Lung (tissue), 11 donors: ENCODE measurements at regions not wholly inside any gene's neighbourhood (a gene's known extent, or its start where the extent isn't known, plus 50 kb on each side); places are given as distances from the start of the nearest gene placed in this dataset.

Source experiments
- ATAC-seq: fragments of 200-7000 bp; cut with Tn5 transposase; one replicate; pipeline ENCODE4 v1.9.1; 2020; ENCODE audit warnings: moderate number of reproducible peaks; ENCODE audit not compliant: insufficient read depth, low FRiP score
- DNase-seq, 3 donors: peaks; one replicate each; pipeline ENCODE4 v3.0.0-alpha.2; 2013 to 2017
- H3K27ac ChIP-seq, 2 donors: one replicate each; pipeline ENCODE4 v1.5.1; 2013; ENCODE audit warnings: mild to moderate bottlenecking in 2 of 2, moderate library complexity in 2 of 2, control low read depth in 1 of 2, inconsistent platforms in 1 of 2, low read depth in 1 of 2, low read length in 1 of 2
- H3K27me3 ChIP-seq, 3 donors: one replicate each; pipeline ENCODE4 v1.5.1; 2013; ENCODE audit warnings: low read length in 2 of 3; ENCODE audit not compliant: control insufficient read depth in 3 of 3, insufficient read depth in 3 of 3
- H3K36me3 ChIP-seq, 4 donors: one replicate each; pipeline ENCODE4 v1.5.1; 2013; ENCODE audit warnings: low read length in 4 of 4, mild to moderate bottlenecking in 1 of 4, moderate library complexity in 1 of 4; ENCODE audit not compliant: control insufficient read depth in 4 of 4, insufficient read depth in 4 of 4
- H3K4me1 ChIP-seq, 5 donors: one replicate each; pipeline ENCODE4 v1.5.1; 2013; ENCODE audit warnings: low read length in 5 of 5, mild to moderate bottlenecking in 2 of 5, moderate library complexity in 1 of 5; ENCODE audit not compliant: control insufficient read depth in 5 of 5, insufficient read depth in 5 of 5
- H3K4me3 ChIP-seq: one replicate; pipeline ENCODE4 v1.5.1; 2013; ENCODE audit warnings: mild to moderate bottlenecking, control low read depth, moderate library complexity
- H3K9ac ChIP-seq, 2 donors: one replicate each; pipeline ENCODE4 v1.5.1; 2013; ENCODE audit warnings: low read length in 2 of 2, control low read depth in 1 of 2; ENCODE audit not compliant: insufficient read depth in 1 of 2
- H3K9me3 ChIP-seq, 4 donors: one replicate each; pipeline ENCODE4 v1.5.1; 2013; ENCODE audit warnings: low read length in 3 of 4, mild to moderate bottlenecking in 1 of 4, moderate library complexity in 1 of 4; ENCODE audit not compliant: control insufficient read depth in 4 of 4, insufficient read depth in 3 of 4
- WGBS, 2 donors: extraction: QIAGEN DNeasy Blood & Tissue Kit; methylation state at CpG; one replicate each; pipeline ENCODE4 v1.1.7; 2013; 5-methylcytosine and 5-hydroxymethylcytosine counted together
- TF ChIP-seq, protein P1 (sequence below): IDR thresholded peaks from 2 replicates; pipeline ENCODE4 v1.5.1; 2012; ENCODE audit warnings: mild to moderate bottlenecking; ENCODE audit errors: control extremely low read depth, extremely low read depth
- donor health status: control.
- donor health status: control.
- donor health status: Bipolar disorder and iron deficiency.
- donor health status: healthy.
- donor health status: DM: yes; HTN: yes; CAD: no.

DNA sequence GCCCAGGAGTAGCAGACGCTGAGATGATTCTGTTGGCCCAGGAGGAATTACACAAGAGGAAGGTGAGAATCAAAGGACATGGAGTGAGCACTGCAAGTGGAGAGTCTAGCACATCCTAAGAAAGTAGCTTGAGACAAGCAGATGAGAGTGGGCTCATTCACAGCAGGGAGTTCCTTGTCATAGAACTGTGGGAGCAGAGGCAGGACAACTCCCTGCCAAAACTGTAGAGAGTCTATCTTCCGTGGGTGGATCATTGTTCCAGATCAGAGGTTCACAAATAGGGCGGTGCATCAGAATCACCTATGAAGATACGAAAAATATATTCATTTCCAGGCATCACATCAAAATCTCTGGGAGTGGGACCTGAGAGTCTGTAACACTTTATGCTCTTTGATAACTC lies 288.9 kb upstream of the C16orf82 start:
- ATAC-seq = no peak
- H3K27me3 ChIP-seq = no peaks in the 10 kb centered on the region
- H3K9me3 ChIP-seq = peaks cover 0 to 4% (median 0%) of the 10 kb centered on the region in 4 donors
- WGBS, 2 donors = 82 to 92% methylated on average over 4 of the region's 4 CpGs
- no peaks in the 10 kb centered on the region for H3K36me3 ChIP-seq
- no peaks in the 10 kb centered on the region for H3K4me1 ChIP-seq
- no peak overlapping the region for H3K9ac ChIP-seq
- no peak for DNase-seq
- no peak overlapping the region for H3K4me3 ChIP-seq
- TF ChIP-seq, protein P1, sequence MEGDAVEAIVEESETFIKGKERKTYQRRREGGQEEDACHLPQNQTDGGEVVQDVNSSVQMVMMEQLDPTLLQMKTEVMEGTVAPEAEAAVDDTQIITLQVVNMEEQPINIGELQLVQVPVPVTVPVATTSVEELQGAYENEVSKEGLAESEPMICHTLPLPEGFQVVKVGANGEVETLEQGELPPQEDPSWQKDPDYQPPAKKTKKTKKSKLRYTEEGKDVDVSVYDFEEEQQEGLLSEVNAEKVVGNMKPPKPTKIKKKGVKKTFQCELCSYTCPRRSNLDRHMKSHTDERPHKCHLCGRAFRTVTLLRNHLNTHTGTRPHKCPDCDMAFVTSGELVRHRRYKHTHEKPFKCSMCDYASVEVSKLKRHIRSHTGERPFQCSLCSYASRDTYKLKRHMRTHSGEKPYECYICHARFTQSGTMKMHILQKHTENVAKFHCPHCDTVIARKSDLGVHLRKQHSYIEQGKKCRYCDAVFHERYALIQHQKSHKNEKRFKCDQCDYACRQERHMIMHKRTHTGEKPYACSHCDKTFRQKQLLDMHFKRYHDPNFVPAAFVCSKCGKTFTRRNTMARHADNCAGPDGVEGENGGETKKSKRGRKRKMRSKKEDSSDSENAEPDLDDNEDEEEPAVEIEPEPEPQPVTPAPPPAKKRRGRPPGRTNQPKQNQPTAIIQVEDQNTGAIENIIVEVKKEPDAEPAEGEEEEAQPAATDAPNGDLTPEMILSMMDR = no peak
- no peak overlapping the region for H3K27ac ChIP-seq

DNA sequence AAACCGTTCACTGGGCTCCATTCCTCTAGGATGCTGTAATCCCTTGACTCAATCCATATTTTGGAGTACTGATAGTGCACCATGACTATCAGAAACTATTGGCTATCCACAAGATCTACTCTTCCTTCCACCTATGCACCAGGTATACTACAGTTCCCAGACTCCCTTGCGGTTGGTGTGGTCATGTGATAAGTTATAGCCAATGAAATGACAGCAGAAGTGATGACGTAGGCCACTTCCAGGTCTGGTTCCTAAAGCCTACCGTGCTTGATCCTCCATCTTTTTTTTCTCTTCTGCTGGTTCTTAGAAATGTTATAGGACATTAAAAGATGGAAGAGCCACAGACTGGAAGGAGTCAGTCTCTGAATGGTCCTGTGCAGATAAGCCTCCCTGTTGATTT lies 278.8 kb upstream of the C16orf82 start:
- TF ChIP-seq, protein P1 = no peak
- H3K9me3 ChIP-seq = no peaks in the 10 kb centered on the region
- H3K36me3 ChIP-seq = no peaks in the 10 kb centered on the region
- H3K9ac ChIP-seq = no peak overlapping the region
- H3K4me1 ChIP-seq = no peaks in the 10 kb centered on the region
- ATAC-seq (no peak), DNase-seq (no peak)
- no peak overlapping the region for H3K27ac ChIP-seq
- no peak overlapping the region for H3K4me3 ChIP-seq
- 47 to 61% methylated on average over 4 of the region's 4 CpGs for WGBS, 2 donors
- no peaks in the 10 kb centered on the region for H3K27me3 ChIP-seq

DNA sequence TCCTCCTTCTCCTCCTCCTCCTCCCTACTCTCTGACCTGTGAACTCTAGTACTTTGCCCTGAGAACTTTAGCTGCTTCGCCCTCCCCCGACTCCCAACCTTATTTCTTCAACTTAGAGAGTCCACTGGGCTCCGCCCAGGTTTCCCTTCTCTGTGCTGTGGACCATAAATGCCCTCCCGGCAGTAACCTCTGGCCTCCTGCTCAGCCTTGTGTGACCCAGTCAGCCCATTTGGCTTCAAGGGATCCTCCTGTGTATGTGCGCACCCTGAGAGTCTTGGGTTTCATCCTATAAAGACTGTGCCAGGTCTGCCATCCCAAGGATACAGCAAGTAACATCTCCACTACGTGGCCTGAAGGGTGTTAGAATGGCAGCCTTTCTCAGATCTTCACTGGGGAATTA lies 275.6 kb upstream of the C16orf82 start:
- no peaks in the 10 kb centered on the region for H3K27me3 ChIP-seq
- H3K4me1 ChIP-seq = no peaks in the 10 kb centered on the region
- no peak overlapping the region for H3K27ac ChIP-seq
- no peak for DNase-seq
- ATAC-seq = no peak
- TF ChIP-seq, protein P1 = no peak
- WGBS, 2 donors = 74 to 77% methylated on average over 6 of the region's 6 CpGs
- no peaks in the 10 kb centered on the region for H3K36me3 ChIP-seq
- no peak overlapping the region for H3K4me3 ChIP-seq
- H3K9me3 ChIP-seq = no peaks in the 10 kb centered on the region
- H3K9ac ChIP-seq = no peak overlapping the region

DNA sequence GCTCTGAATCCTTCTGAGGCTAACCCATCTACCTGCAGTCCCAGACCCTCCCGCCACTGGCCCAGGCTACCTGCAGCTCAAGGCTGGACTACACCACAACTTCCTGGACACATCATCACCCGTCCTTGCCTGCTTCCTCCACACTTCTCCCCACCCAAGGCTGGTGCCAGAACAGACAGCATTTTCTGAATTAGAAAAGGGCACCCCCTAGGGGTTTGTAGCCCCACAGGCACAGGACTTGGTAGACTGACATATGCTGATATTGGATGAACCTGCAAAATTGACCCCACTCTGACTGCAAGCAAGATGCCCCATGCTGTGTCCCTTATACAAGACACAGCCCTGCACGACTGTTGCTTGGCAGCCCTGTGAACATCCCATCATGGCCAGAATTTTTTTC lies 271.5 kb upstream of the C16orf82 start:
- TF ChIP-seq, protein P1 = no peak
- Histone ChIP-seq H3K9ac (no peak overlapping the region), H3K4me1 (no peaks in the 10 kb centered on the region), H3K9me3 (peaks cover 0 to 2% (median 0%) of the 10 kb centered on the region in 4 donors), H3K4me3 (no peak overlapping the region), H3K27me3 (no peaks in the 10 kb centered on the region), H3K27ac (no peak overlapping the region), H3K36me3 (no peaks in the 10 kb centered on the region)
- peak in 1 of 3 donors; percentile 0 for DNase-seq
- 20 to 36% methylated on average over 3 of the region's 3 CpGs for WGBS, 2 donors
- ATAC-seq = no peak
